PC-3 (cell line): ENCODE measurements at regions not wholly inside any gene's neighbourhood (a gene's known extent, or its start where the extent isn't known, plus 50 kb on each side); places are given as distances from the start of the nearest gene placed in this dataset.

Source experiments
- ATAC-seq: fragments of 200-7000 bp; cut with Tn5 transposase; 2 replicates; pipeline ENCODE4 v1.9.1; 2020; ENCODE audit warnings: mild to moderate bottlenecking, moderate library complexity
- BruUV-seq: library from RNA; stranded (reverse); fragments of 400-500 nt; replicated peaks from 2 replicates; lab custom pipeline; 2021; lab: Mats Ljungman, UMichigan
- CTCF ChIA-PET: fragments of 300-600 bp; sonication (Branson Sonifier 250); formaldehyde crosslinking; loops from one replicate; lab custom pipeline; 2022; ENCODE audit warnings: antibody characterized with exemption; lab: Charles Lee
- POLR2A ChIA-PET: fragments of 300-600 bp; sonication (Branson Sonifier 250); formaldehyde crosslinking; loops from one replicate; lab custom pipeline; 2022; ENCODE audit warnings: antibody characterized with exemption; ENCODE audit not compliant: unreplicated experiment; lab: Charles Lee
- DNase-seq: peaks from one replicate; pipeline ENCODE4 v3.0.0-alpha.2; 2015
- H2AFZ ChIP-seq: fragments of 300-600 bp; sonication (generic); 2 replicates; pipeline ENCODE4 v1.6.0; 2016; ENCODE audit warnings: antibody characterized with exemption, low read length
- H3F3A ChIP-seq: fragments of 300-600 bp; sonication (generic); one replicate; pipeline ENCODE4 v1.6.0; 2017; ENCODE audit warnings: antibody characterized with exemption, low read length, control low read depth, mild to moderate bottlenecking; ENCODE audit not compliant: unreplicated experiment
- H3K27ac ChIP-seq: fragments of 300-600 bp; sonication (generic); 2 replicates; pipeline ENCODE4 v1.5.1; 2016; ENCODE audit warnings: mild to moderate bottlenecking, low read length
- H3K27me3 ChIP-seq: fragments of 300-600 bp; sonication (generic); 2 replicates; pipeline ENCODE4 v1.6.1; 2016; ENCODE audit warnings: low read length, mixed read lengths
- H3K36me3 ChIP-seq: fragments of 300-600 bp; sonication (generic); 2 replicates; pipeline ENCODE4 v1.6.1; 2016; ENCODE audit warnings: low read depth, mixed run types, low read length, mixed read lengths
- H3K4me1 ChIP-seq: fragments of 300-600 bp; sonication (generic); 2 replicates; pipeline ENCODE4 v1.5.1; 2016; ENCODE audit warnings: low read length; ENCODE audit not compliant: insufficient read depth
- H3K4me2 ChIP-seq: fragments of 300-600 bp; sonication (generic); 2 replicates; pipeline ENCODE4 v1.6.0; 2016; ENCODE audit warnings: low read length
- H3K4me3 ChIP-seq: fragments of 300-600 bp; sonication (generic); 2 replicates; pipeline ENCODE4 v1.5.1; 2016; ENCODE audit warnings: mild to moderate bottlenecking, low read length, mixed read lengths
- H3K79me2 ChIP-seq: fragments of 300-600 bp; sonication (generic); 2 replicates; pipeline ENCODE4 v1.6.1; 2017; ENCODE audit warnings: low read length, mixed read lengths
- H3K9ac ChIP-seq: fragments of 300-600 bp; sonication (generic); 2 replicates; pipeline ENCODE4 v1.6.0; 2016; ENCODE audit warnings: mild to moderate bottlenecking, low read length
- H3K9me2 ChIP-seq: fragments of 300-600 bp; sonication (generic); replicated peaks from 2 replicates; pipeline ENCODE4 v1.6.1; 2016; ENCODE audit warnings: mixed run types, low read length, mixed read lengths
- H3K9me3 ChIP-seq: fragments of 300-600 bp; sonication (generic); 2 replicates; pipeline ENCODE4 v1.6.1; 2016; ENCODE audit warnings: low read length, mixed read lengths
- H4K20me1 ChIP-seq: fragments of 300-600 bp; sonication (generic); 2 replicates; pipeline ENCODE4 v1.6.1; 2016; ENCODE audit warnings: low read length, mixed read lengths
- EZH2 ChIP-seq: fragments of 300-600 bp; sonication (generic); IDR thresholded peaks from one replicate; pipeline ENCODE4 v1.6.1; 2017; ENCODE audit warnings: antibody characterized with exemption, mild to moderate bottlenecking, low read length; ENCODE audit not compliant: unreplicated experiment
- EZH2phosphoT487 ChIP-seq: fragments of 300-600 bp; sonication (generic); IDR thresholded peaks from 2 replicates; pipeline ENCODE4 v1.6.1; 2018; ENCODE audit warnings: mild to moderate bottlenecking, antibody characterized with exemption, low read length, borderline replicate concordance
- intact Hi-C: fragments of 100-400 bp; cut with micrococcal nuclease; formaldehyde crosslinking; loops from 2 replicates; pipeline ENCODE4 v1.9.0; 2023
- TF ChIP-seq, protein P1 (sequence below): fragments of 300-600 bp; sonication (generic); conservative IDR thresholded peaks from 2 replicates; pipeline ENCODE4 v1.5.1; 2017; ENCODE audit warnings: antibody characterized with exemption, low read depth, mild to moderate bottlenecking, low read length

DNA sequence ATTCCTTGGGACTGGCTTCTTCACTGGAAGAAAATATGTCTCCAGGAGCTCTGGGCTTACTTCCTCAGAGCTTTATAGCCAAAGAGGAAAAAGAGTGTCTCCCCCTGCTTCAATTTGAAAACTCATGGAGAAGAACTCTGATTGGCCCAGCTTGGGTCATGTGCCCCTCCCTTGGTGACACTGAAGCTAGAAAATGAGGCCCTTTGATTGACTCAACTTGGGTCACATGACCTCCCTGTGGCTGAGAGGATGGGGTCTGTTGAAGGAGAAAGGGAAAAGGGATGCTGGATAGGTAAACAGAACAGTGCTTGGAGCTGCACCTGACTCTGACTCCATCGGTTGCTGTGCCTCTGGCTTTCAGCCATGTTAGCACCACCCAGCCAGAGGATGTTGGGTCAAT, 70.6 kb upstream of the KSR1 start:
- TF ChIP-seq EZH2phosphoT487 (no peak), EZH2 (no peak)
- TF ChIP-seq, protein P1, sequence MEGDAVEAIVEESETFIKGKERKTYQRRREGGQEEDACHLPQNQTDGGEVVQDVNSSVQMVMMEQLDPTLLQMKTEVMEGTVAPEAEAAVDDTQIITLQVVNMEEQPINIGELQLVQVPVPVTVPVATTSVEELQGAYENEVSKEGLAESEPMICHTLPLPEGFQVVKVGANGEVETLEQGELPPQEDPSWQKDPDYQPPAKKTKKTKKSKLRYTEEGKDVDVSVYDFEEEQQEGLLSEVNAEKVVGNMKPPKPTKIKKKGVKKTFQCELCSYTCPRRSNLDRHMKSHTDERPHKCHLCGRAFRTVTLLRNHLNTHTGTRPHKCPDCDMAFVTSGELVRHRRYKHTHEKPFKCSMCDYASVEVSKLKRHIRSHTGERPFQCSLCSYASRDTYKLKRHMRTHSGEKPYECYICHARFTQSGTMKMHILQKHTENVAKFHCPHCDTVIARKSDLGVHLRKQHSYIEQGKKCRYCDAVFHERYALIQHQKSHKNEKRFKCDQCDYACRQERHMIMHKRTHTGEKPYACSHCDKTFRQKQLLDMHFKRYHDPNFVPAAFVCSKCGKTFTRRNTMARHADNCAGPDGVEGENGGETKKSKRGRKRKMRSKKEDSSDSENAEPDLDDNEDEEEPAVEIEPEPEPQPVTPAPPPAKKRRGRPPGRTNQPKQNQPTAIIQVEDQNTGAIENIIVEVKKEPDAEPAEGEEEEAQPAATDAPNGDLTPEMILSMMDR = no peak
- CTCF ChIA-PET = no interaction called here
- H3F3A ChIP-seq = no peaks in the 10 kb centered on the region
- DNase-seq (no peak), ATAC-seq (no peak)
- intact Hi-C loops = no loop called here
- no peak overlapping the region for H3K4me3 ChIP-seq
- no peak overlapping the region for H3K9ac ChIP-seq
- H3K4me1 ChIP-seq = peaks cover 20% of the 10 kb centered on the region
- H2AFZ ChIP-seq = no peak overlapping the region
- no peak overlapping the region for H3K27ac ChIP-seq
- no peaks in the 10 kb centered on the region for H3K79me2 ChIP-seq
- H3K4me2 ChIP-seq = no peak overlapping the region
- POLR2A ChIA-PET = no interaction called here
- no peaks in the 10 kb centered on the region for H3K9me3 ChIP-seq
- no peaks in the 10 kb centered on the region for H3K27me3 ChIP-seq
- H3K36me3 ChIP-seq = no peaks in the 10 kb centered on the region; the same call in 1 of the 2 replicates
- no peaks in the 10 kb centered on the region for H3K9me2 ChIP-seq
- no TSS peak for BruUV-seq
- no peaks in the 10 kb centered on the region for H4K20me1 ChIP-seq

DNA sequence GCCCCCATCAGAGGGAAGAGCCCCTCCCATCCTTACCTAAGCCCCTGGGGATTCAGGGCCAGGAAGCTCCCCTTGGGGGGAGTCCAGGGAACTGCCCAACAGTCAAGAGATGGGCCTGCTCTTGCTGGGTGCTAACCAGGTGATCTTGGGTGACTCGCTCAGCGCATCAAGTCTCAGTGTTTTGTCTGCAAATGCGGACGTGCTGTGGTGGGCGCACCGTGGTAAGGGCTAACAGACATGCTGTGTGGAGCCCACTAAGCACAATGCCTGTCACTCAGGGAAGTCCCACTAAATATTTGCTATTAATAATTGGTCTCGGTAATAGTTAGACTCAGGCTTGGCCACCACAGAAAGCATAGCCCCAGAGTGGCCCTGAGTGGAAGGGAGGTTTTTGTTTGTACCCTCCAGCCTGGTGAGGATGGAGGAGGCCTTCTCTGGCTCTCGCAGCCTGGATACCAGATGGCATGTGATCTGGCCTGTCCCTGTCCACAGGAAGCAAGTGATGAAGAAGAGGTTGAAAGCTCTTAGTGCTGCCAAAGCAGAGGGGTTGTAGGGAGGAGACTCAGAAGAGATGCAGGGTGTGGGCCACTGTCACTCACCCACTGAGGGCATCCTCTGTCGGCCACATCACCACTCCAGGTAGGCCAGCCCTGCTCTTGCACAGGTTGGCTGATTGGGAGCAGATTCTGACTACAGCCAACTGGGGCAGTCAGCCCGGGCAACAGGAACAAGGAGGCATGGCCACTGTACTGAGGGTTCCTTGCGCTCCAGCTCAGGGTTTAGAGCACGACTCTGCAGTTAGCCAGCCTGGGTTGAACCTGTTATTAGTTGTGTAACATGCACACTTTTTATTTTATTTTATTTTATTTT, 69.8 kb upstream of the KSR1 start:
- intact Hi-C loops = no loop called here
- no peaks in the 10 kb centered on the region for H3K36me3 ChIP-seq
- peaks cover 18% of the 10 kb centered on the region for H3K4me1 ChIP-seq
- H3K4me2 ChIP-seq = no peak overlapping the region
- no peaks in the 10 kb centered on the region for H3K79me2 ChIP-seq
- H3K4me3 ChIP-seq = no peak overlapping the region
- H3K27me3 ChIP-seq = no peaks in the 10 kb centered on the region
- BruUV-seq = no TSS peak
- no peak overlapping the region for H3K9ac ChIP-seq
- H4K20me1 ChIP-seq = no peaks in the 10 kb centered on the region
- DNase-seq (no peak), ATAC-seq (no peak)
- H3F3A ChIP-seq = no peaks in the 10 kb centered on the region
- no peaks in the 10 kb centered on the region for H3K9me2 ChIP-seq
- H2AFZ ChIP-seq = no peak overlapping the region
- POLR2A ChIA-PET = no interaction called here
- H3K27ac ChIP-seq = no peak overlapping the region
- no peak for TF ChIP-seq EZH2
- TF ChIP-seq EZH2phosphoT487 = no peak
- TF ChIP-seq, protein P1 = no peak
- CTCF ChIA-PET = no interaction called here
- H3K9me3 ChIP-seq = no peaks in the 10 kb centered on the region

DNA sequence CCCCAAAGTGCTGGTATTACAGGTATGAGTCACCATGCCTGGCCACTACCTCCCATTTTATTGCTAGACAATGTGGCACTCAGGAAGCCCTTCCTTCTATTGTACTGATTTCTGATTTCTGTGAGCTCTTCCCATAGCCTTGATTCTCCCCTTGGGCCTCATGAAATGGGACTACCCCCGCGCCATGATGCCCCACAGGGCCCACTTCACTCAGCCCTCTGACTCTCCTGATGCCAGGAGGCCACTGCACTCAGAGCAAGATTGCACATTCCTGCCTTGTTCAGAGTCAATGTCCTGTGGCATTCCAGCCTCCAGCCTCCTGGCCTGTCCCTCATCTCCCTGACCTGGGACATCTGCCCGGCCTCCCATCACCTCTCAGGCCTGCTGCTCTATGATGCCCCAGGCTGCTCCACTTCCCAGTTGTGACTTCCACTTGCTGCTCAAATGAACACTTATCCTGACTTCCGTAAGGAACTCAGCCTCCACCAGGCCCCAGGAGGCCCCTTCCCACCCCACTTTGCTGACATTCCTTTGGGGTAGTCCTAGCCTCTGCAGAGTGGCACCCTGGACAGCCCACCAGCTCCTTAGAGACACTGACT, 66.6 kb upstream of the KSR1 start:
- no TSS peak for BruUV-seq
- no peaks in the 10 kb centered on the region for H3K79me2 ChIP-seq
- ATAC-seq (no peak), DNase-seq (no peak)
- H3K4me3 ChIP-seq = no peak overlapping the region
- H3F3A ChIP-seq = no peaks in the 10 kb centered on the region
- no peak overlapping the region for H2AFZ ChIP-seq
- POLR2A ChIA-PET = no interaction called here
- no peaks in the 10 kb centered on the region for H3K27me3 ChIP-seq
- no peaks in the 10 kb centered on the region for H3K36me3 ChIP-seq
- no peak overlapping the region for H3K4me2 ChIP-seq
- H4K20me1 ChIP-seq = no peaks in the 10 kb centered on the region
- H3K4me1 ChIP-seq = peaks cover 8% of the 10 kb centered on the region
- TF ChIP-seq, protein P1 = no peak
- TF ChIP-seq EZH2phosphoT487 = no peak
- TF ChIP-seq EZH2 = no peak
- H3K9ac ChIP-seq = no peak overlapping the region
- H3K9me2 ChIP-seq = no peaks in the 10 kb centered on the region
- intact Hi-C loops = no loop called here
- CTCF ChIA-PET = no interaction called here
- H3K27ac ChIP-seq = no peak overlapping the region
- no peaks in the 10 kb centered on the region for H3K9me3 ChIP-seq
